NOMO-1 treated with dmso at 0.1 percent for 144 hours (cell line): ENCODE measurements at regions not wholly inside any gene's neighbourhood (a gene's known extent, or its start where the extent isn't known, plus 50 kb on each side); places are given as distances from the start of the nearest gene placed in this dataset.

Experiments used
- DNase-seq: peaks from one replicate; lab custom pipeline; 2025; ENCODE audit not compliant: unreplicated experiment; lab: John Stamatoyannopoulos, UW

DNA sequence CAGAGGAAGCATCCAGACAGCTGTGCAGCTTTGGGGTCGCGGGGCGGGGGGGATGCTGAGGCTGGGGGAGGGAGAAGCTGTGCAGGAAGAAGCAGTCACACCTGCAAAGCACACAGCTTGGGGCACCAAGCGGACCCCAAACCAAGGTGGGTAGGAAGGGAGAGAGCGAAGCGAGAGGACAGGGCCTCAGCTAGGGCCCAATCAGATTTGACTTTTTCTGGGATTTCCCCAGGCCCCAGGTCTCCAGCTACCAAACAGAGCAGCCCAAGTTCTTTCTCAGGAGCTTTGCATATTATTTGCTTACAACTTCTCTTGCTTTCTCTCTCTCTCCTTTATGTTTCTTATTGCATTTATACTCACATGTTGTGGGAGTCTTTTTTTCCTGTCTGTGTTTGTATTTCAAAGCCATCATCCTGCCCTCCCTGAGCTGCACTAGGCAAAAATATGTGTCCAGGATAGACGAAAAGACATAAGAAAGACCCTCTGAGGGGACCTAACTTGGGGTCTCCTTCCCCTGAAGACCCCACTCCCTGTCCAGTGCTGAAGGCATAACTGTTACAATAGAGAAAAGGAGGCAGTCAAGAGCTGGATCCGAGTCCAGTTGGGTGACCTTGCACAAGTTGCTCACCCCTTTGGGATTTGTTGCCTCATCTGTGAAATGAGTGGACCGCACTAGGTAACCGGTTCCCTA is 50.6 kb upstream of the SMNDC1 start:
- no peak for DNase-seq

DNA sequence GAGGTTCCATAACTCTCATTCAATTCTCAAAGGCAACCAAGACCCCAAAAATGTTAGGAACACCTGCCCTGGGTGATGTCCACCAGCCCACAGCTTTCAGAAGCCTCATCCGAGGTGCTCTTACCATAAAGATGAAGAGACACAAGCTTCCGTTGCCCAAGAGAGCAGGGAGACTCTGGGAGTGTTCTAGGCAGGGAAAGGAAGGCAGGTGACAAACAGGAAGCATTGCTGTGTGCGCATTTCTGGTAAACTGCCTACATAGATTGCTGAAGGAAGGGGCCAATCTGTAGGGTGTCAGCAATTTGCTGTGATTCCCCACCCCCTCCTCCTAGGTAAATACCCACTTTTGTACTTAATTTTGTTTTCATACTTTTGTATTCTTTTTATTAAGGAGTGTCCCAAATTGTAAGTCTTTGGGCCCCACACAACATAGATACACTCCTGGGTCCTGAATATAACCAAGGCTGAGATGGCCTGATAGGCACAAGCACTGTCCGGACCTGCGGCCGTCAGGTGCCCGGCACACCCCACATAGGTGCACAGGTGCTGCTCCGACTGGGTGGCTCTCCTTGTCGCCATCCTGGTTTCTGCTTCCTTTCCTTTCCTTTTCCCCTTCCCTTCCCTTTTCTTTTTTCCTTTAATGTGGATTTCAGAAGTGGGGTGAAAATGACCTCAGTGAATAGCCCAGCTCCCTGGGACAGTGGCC is 51.4 kb upstream of the SMNDC1 start:
- no peak for DNase-seq

DNA sequence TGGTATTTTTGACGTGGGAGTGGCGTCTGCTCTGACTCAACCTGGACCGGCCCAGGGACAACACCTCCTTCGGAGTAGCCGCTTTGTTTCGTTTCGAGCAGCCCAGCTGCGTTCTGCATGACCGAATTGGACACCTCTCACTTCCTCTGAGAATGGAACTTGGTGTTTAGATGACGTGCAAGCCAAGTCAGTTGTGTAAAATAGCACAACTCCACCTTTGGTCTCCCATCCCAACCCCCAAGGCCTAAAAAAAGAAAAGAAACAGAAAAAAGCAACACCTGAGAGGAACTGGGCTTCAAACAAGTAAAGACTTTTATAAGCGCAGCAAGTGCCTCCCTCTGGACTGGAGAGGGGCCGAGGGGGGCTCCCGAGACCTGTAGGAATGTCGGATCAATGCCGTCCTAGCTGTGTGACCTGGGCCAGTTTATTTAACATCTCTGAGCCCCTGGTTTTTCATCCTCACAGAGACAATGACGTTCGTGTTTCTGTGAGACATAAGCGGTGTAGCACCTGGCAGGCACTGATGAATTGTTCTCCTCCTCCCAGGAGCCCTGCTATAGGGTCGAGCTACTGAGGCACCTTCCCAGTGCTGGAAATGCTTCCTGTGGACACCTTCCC is 52.0 kb upstream of the SMNDC1 start:
- no peak for DNase-seq

DNA sequence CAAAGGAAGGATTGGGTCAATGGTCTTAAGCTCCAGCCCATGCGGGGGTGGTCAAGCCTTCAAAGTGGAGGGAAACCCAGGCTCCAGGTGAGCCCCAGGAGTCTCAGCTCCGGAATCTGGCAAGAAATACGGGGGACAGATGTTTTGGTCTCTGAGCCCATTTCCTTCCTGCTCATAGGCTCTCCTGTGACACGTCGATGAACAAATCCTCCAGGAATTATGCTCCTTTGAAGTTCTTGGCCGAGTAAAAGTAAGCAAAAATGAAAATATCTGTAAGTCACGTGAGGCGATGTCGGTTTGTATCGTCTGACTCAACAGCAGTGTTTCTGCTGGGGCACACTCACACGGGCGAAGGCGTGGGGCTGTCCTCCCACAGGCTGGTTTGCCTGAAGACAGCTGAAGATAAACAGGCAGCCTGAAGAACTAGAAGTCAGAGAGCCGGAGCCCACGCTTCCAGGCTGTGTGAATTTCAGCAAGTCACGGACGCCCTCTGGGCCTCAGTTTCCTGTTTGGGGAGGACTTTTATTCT is 52.6 kb upstream of the SMNDC1 start:
- DNase-seq: no peak

DNA sequence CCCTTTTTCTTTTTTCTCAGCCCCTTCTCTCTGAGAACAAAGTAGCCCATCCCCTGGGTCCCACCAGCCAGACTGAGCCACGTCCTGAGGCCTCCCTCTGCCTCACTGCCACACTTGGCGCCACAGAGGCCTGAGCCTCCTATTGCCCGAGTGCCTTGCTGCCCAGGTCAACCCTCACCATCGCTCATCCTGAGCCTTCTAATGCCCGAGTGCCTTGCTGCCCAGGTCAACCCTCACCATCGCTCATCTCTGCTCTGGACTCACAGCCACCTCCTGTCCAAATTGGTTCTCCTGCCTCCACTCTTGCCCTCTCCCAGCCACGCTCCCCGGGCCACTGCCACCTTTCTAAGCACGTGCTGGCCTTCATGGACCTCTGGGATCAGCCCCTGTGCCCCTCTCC is 53.2 kb upstream of the SMNDC1 start:
- no peak for DNase-seq

DNA sequence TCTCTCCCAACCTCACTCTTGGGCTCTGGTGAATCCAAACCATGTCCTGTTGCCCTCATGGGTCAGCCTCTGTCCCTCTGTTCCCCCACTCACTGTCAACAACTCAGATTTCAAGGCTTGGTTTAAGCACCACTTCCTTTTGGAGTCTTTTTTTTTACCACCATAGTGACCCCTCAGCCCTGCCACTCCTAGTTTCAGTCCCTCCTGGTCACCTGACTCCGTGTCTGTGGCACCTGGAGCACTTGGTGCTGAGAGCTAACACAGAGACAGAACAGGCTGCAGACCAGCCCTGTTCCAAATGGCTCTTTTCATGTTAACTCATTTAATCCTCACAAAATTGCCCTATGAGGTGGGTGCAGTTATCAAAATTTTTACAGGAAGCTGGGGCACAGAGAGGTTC is 53.6 kb upstream of the SMNDC1 start:
- no peak for DNase-seq

DNA sequence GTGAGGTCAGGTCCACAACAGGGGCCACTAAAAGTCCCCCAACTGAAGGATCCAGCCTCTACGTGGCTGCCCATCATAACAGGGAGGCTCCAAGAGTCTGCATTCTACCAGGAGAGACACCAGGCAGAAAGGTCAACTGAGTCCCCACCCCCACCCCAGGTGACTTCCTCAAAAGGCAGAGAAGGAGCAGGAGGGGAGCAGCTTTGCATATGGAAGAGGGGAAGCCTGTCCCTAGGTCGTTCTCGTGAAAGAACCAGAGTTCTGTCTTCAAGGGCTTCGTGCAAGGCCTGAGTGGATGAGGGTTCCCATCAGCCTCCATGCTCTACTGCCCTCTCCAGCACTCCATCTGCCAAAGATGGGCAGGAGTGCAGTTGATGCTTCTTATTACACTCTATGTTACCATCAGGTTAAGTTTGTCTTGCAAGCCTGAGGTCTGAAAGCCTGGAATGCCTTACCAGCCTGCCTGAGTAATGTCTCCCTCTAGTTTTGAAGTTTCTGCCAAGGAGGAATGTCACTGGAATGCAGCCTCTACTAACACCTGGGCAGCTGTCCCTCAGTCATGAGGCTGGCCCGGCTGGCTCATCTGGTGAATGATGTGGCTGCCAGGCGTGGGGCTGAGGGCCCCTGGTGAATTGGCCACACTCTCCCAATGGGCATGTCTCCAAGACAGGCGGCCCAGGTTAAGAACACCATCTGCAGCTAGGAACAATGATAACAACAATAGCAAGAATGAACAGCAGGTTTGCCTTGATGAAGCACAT is 54.3 kb upstream of the SMNDC1 start:
- no peak for DNase-seq

DNA sequence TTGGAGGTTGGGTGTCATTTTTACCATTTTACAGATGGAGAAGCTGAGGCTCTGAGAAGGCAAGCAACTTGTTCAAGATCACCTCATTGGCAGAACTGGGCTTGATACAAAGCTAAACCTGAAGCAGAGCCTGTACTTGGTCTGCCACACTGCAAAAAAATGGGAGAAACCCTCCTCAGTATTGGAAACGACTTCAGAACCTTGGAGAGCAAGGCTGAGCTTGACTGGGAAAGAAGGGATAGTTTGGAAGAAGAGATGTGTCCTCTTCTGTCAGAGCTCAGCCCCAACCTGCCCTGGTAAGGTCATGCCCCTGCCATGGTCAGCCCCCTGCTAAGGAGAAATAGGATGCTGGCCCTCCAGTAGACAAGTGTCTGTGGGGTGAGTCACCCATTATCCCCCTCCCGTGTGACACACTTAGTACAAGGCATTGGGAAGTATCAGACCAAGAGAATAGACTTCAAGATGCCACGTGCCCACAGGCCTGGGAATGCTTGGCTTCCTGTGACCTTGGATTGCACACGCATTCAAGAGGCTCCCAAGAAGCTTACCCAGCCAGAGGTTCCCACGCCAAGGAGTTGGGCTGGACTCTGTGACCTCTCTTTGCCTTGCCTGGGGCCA is 56.2 kb upstream of the SMNDC1 start:
- DNase-seq: no peak

DNA sequence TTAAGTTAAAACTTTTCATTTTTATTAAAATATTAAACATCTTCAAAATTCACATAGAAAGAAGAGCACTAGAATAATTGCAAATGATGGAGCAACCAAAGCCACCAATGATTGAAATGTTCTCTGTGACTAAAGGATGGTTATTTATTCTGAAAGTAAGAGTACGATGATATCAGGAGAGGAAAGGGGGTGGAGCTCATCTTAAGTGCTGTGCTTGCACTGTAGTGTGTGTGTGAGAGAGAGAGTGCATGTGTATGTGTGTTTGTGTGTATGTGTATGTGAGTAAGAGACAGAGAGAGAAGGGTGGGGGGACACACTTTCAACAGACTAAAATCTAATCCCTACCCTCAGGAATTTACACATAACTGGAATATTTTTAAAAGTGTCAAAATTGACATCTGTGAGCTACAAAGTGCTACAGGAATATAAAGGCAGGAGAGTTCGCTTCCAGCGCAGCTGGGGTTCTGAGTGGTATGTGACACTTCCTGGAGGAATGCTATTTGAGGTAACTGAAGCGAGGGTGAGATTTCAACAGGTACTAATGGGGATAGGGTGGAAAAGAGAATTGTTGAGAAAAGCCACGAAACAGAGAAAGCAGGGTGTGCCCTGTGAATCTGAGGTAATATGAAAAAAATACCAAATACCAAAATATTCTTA is 57.2 kb upstream of the SMNDC1 start:
- DNase-seq: no peak

DNA sequence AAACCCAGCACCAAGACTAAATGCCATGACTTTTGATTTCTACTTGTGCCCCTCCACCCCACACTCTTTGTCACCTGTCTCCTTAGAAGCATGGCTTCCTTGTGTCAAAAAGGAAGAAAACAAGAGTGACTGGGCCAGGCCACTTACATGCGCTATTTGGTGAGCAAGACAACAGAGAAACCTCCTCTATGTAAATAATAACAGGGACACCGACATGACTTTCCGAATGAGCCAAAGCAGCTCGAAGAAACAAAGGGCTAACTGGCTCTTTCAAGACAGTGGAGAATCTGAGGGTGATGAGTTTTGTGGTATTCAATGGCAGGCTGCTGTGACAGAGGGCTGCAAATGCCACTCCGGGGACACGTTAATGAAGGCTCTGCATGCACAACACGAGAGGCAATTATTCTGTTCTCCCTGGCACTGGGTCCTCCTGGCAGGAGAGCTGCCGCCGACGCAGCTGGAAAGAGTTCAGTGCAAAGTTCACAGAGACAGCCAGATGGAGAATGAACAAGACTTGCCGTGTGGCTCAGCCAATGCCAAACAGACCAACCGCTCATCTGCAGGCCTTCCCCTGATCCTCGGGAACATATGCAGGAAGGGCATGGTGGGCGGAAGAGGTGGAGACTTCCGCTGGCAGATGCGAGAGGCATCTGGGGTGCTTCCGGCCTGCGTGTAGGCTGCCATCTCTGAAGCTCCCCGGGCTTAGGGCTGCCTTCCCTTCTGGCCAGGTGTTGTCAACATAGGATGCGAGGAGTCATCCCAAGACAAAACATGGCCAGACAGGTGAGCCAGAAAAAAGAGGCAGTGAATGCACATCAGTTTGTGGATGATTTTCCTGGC is 59.1 kb upstream of the SMNDC1 start:
- DNase-seq: no peak

DNA sequence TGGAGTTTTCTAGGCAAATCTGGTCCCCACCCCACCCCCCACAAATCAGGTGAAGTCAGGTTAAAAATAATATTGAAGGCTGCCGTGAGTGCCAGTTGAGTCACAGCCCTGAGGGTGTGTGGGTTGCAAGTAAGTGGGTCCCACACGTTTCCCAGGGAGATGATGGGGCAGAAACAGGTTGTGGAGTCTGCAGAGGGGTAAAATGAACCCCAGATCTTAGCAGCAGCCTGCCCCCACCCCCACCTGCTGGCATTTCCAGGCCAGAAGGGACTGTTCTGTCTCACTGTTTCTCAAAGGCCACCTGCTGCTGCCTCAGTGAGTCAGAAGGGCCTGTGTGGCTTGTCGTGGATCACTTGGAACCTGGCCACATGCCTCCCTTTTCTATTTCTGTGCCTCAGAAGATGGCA is 59.8 kb upstream of the SMNDC1 start:
- no peak for DNase-seq

DNA sequence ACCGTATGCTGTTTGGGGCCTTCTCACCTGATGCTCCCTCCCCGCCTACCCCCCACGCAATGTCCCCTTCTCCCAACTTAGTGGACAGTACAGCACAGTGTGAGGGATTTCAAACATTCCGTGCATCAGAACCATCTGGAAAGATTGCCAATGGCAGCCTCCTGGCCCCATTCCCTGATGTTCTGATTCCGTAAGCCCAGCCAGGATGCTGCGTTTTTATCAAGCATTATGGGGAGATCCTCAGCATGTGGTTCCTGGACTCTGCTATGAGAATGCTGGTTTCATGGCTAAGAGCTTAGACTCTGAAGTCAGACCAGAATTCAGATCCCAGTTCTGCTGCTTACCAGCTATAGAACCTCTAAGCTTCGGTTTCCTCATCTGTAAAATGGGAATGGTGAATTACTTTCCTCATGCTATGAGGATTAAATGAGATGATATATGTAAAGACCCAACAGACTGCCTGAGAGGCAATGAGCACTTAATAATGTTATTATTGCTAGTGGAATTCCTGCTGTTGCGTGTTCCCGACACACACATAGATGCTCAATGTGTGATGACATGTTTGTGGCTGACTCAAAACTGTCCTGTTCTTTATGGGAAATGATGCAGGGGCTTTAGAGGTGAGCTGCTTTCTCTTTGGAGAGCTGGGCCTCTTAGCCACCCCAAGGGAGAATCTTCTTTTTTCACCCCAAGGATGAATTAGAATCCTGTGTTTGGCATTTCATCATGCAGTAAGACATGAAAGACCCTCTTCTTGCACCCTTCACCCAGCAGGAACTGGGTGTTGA is 60.8 kb upstream of the SMNDC1 start:
- DNase-seq: no peak

DNA sequence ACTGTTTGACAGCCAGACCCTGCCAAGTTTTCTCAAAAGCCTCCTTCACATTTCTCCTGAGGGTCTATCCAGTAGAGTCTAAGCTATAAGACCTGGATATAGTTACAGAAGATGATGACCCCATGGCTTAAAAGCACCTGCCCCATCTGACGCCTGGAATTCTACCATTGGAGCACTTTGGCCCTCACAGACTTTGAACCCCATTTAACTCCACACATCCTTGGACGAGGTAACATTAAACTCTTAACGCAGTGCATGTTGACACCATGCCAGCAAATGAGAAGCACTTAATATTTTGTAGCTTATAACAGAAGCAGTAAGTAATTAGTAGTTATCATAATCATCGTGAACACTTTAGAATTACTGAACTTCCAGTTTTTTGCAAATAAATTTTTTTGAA is 61.9 kb upstream of the SMNDC1 start:
- DNase-seq: no peak

DNA sequence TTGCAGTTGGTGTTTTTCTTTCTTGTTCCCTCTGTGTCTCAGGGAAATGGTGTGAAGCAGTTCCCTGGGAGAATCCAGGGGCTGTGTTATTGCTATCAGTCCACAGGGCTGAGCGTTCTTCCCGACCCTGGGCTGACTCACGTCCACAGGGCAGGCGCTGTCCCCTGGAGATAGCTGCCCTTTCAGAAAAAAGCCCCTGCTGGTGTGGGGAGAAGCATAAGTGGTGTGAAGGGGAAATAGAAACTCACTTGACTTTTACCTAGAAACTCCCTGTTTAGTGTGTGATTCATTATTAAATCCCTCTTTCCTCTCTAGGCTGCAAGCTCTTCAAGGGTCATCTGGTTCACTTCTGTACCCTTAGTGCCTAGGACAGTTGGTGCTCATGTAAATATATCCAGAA is 63.3 kb upstream of the SMNDC1 start:
- no peak for DNase-seq

DNA sequence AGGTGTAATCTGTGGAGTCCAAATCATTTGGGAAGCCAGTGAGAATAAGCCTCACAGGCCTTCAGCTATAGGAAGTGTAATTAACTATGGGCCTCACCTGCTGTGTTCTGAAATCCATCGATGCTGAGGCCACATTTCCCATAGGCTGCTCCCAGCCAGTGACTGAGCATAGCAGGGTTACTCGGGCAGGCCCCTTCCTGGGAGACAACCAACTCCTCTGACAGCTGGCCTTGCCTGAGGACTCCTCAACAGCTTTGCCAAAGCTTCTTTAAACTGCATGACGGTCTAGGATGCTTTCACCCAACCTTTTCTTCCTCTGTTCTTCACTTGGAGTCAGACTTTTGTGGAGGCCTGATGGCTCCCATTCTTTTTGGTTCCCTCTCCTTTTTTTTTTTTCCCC is 63.8 kb upstream of the SMNDC1 start:
- DNase-seq: no peak

DNA sequence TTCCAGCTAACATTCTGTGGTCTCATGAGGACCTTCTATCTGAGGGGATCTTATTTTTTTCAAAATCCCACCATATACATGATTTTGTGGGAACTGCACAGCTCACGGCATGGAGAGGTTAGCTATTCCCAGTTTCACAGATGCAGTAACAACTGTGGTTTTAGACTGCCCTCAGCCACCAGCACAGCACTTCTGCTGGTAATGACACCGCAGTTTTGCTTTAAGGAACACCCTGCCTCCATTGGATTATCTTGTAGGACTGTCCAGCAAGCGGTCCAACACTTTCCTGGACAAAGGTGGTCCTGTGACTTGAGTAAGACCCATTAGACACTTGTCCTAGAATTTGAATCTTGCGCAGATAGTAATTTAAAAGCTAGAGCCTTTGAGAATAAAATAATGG is 65.3 kb upstream of the SMNDC1 start:
- no peak for DNase-seq

DNA sequence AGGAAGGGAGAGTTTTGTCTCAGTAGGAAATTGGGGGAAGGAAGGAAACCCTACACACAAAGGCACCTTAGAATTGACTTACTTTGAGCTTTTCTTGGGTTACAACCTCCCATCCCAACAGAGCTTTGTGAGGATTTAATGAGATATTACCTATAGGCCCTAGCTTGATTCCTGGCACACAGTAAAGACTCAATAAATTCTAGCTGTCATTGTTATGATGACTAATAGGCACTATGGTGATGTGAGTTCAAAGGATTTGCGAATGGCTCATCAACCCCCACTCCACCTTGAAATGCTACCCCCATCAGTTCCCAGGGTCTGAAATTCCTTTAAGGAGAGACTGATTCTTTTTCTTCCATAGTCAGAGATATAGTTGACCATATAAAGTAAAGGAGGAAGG is 67.9 kb upstream of the SMNDC1 start:
- no peak for DNase-seq

DNA sequence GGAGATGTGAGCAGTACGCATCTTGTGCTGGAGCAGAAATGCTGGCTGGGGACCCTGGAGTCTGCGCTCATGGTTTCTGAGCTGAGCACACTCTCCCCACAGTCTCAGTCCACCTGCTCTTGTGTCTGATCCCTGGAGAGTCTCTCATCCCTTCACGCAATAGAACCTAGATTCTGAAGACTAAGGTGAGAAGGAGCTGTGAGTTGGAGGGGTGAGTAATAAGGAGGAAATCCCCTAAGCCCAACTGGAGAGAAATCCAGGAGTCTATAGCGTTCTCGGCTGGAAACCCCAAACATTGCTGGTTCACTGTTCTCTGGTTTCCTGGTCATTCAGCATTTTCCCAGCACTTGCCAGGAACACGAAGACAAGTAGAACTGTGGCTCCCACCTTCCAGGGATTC is 68.3 kb upstream of the SMNDC1 start:
- no peak for DNase-seq
